Muscle layer of duodenum (tissue), 2 donors: ENCODE measurements at regions not wholly inside any gene's neighbourhood (a gene's known extent, or its start where the extent isn't known, plus 50 kb on each side); places are given as distances from the start of the nearest gene placed in this dataset.

Experiments used
- H3K27ac ChIP-seq: one replicate; pipeline ENCODE4 v1.7.0; 2013; ENCODE audit warnings: mild to moderate bottlenecking, low read length
- H3K27me3 ChIP-seq: one replicate; pipeline ENCODE4 v1.7.0; 2013; ENCODE audit warnings: low read depth, mild to moderate bottlenecking, control low read depth, low read length
- H3K36me3 ChIP-seq, 2 donors: one replicate each; pipeline ENCODE4 v1.7.0; 2013; ENCODE audit warnings: low read length in 2 of 2, control low read depth in 1 of 2, mild to moderate bottlenecking in 1 of 2; ENCODE audit not compliant: insufficient read depth in 2 of 2, control insufficient read depth in 1 of 2
- H3K4me1 ChIP-seq, 2 donors: one replicate each; pipeline ENCODE4 v1.7.0; 2013; ENCODE audit warnings: low read length in 2 of 2, mild to moderate bottlenecking in 2 of 2, control low read depth in 1 of 2, moderate library complexity in 1 of 2; ENCODE audit not compliant: insufficient read depth in 2 of 2, control insufficient read depth in 1 of 2
- H3K4me3 ChIP-seq, 2 donors: one replicate each; pipeline ENCODE4 v1.7.0; 2013; ENCODE audit warnings: low read length in 2 of 2, low read depth in 1 of 2, mild to moderate bottlenecking in 1 of 2
- H3K9me3 ChIP-seq, 2 donors: one replicate each; pipeline ENCODE4 v1.7.0; 2013; ENCODE audit warnings: low read length in 2 of 2, control low read depth in 1 of 2, mild to moderate bottlenecking in 1 of 2; ENCODE audit not compliant: control insufficient read depth in 1 of 2
- donor health status: healthy.

DNA sequence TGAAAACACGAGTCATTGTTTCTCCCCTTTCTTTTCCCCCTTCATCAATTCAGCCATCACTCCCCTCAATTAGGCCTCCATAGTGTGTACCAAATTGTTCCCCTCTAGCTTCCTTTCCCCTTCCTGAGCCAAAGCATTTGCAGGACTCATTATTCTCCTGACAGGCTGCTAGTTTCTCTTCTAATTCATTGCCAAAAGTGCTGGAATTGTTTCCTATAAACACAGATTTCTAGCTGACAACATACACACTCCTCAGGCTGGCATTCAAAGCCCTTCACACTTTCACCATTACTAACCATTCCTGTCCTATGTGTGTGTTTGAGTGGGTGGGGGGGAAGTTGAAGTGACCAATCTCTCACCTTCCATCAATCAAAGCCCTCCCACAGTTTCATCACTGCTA lies 444.2 kb upstream of the OPRM1 start:
- peaks cover 0 to 6% of the 10 kb centered on the region in 2 donors for H3K4me1 ChIP-seq
- no peaks in the 10 kb centered on the region for H3K9me3 ChIP-seq
- no peaks in the 10 kb centered on the region for H3K36me3 ChIP-seq
- no peak overlapping the region for H3K27ac ChIP-seq
- no peaks in the 10 kb centered on the region for H3K27me3 ChIP-seq
- no peak overlapping the region for H3K4me3 ChIP-seq

DNA sequence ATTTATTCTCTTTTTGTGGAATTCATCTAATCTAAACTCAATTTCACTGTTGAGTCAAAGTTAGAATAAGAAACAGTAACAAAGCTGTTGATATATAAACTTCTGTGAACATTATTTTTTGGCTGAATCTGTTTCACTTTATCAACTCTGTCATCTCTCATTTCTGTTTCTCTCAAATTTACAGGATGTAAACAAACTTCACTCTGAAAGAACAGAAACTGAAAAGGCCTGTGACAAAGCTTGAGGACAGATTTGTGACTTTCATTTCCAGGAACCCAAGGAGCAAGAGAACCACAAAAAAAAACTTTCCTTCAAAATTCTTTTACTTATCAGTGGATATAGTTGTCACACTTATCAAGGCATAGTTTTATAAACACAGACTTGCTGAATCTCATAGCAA lies 447.9 kb upstream of the OPRM1 start:
- no peaks in the 10 kb centered on the region for H3K9me3 ChIP-seq
- no peak overlapping the region for H3K27ac ChIP-seq
- no peak overlapping the region for H3K4me3 ChIP-seq
- H3K36me3 ChIP-seq = no peaks in the 10 kb centered on the region
- peaks cover 0 to 3% of the 10 kb centered on the region in 2 donors for H3K4me1 ChIP-seq
- H3K27me3 ChIP-seq = no peaks in the 10 kb centered on the region

DNA sequence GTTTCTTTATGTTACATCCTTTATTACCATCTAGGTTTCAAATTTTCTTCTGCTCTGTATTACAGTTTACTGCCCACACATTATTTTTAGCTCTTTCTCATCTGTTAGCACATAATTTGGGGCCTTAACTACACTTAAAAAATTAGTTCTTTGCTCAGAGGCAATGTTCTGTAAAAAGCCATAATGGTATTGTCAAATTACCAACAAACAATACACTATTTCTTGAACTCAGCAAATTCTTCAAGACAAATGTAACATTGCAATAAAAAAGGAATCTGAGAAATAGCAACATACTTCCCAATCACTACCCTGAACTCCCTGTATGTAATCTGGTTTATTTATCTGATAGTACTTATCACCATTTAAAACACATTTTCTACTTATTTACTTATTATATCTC lies 448.6 kb upstream of the OPRM1 start:
- no peak overlapping the region for H3K27ac ChIP-seq
- no peaks in the 10 kb centered on the region for H3K4me1 ChIP-seq
- H3K4me3 ChIP-seq = no peak overlapping the region
- no peaks in the 10 kb centered on the region for H3K36me3 ChIP-seq
- no peaks in the 10 kb centered on the region for H3K9me3 ChIP-seq
- H3K27me3 ChIP-seq = no peaks in the 10 kb centered on the region

DNA sequence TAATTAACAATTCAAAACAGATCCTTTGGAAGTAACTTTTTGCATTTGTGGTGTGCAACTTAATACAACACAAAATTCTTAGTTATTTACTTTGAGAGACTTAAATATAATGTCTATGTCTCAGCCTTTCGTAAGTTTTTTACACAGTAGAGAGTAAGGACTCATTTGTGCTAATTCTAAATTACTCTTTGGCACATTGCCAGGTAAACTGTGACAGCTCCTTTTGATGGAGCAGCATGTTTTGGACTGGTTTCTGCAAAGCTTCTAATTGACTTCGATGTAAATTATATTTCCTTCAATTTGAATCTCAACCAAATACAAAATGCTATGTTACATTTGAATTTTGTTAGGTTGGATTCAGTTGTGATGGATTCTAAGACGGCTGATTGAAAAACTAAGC lies 450.7 kb upstream of the OPRM1 start:
- Histone ChIP-seq H3K36me3 (no peaks in the 10 kb centered on the region), H3K4me1 (no peaks in the 10 kb centered on the region), H3K4me3 (no peak overlapping the region), H3K27me3 (no peaks in the 10 kb centered on the region), H3K9me3 (no peaks in the 10 kb centered on the region), H3K27ac (no peak overlapping the region)

DNA sequence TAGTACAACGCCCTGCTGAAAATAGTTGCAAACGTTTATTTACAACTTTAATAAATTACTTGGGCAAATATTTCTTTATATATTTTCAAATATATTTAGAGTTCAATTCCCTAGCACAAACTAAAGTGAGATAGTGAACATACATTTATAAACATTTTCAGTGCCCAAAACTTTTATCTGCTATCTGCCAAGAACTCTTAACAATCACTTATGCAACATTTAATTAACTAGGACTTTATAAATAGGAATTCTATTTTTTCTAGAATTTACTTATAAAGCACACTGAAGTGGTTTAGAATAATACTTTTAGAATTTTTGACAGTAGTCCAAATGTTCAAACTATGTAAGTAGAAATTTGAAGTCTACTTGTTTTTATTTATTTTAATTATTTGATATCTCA lies 452.6 kb upstream of the RGS17 start:
- no peaks in the 10 kb centered on the region for H3K4me1 ChIP-seq
- no peaks in the 10 kb centered on the region for H3K27me3 ChIP-seq
- no peak overlapping the region for H3K27ac ChIP-seq
- no peaks in the 10 kb centered on the region for H3K36me3 ChIP-seq
- no peak overlapping the region for H3K4me3 ChIP-seq
- no peaks in the 10 kb centered on the region for H3K9me3 ChIP-seq

DNA sequence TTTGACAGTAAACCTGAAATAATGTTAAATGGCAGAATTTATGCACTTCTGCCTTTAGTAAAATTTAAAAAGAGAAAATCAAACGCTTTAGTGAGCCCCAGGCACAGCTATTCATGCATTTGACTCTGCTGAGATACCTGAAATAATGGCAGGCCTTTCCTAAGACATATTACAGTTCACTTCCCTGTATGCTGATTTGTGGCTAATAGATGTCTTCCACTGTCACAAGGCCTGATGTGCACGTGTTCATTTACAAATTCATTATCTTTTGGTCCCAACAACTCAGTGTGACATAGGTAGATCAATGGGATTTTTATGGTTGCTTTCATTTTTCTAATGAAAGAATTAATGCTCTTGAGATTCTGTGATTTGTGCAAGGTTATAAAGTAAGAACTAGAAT lies 449.7 kb upstream of the RGS17 start:
- Histone ChIP-seq H3K27me3 (no peaks in the 10 kb centered on the region), H3K4me3 (no peak overlapping the region), H3K27ac (no peak overlapping the region)

DNA sequence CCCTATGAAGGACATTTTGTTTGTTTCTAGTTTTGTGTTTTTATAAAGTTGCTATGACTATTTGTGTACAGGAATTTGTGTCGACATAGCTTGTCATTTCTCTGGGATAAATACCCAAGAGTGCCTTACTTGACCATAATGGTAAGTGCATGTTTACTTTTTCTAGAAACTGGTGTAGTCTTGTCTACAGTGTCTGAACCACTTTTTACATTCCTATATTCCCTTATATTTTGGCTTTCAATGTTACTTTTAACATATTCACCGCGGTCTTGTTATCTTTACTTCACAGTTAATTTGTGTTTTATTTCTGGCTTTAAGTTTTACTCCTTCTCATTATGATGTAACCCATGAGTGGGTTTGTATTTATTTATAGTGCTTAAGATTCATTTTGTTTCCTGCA lies 444.4 kb upstream of the RGS17 start:
- Histone ChIP-seq H3K27me3 (no peaks in the 10 kb centered on the region), H3K4me3 (no peak overlapping the region)

More for the DNA sequence above, 449.7 kb upstream of the RGS17 start:
- Histone ChIP-seq H3K9me3 (no peaks in the 10 kb centered on the region), H3K4me1 (no peaks in the 10 kb centered on the region), H3K36me3 (no peaks in the 10 kb centered on the region)

DNA sequence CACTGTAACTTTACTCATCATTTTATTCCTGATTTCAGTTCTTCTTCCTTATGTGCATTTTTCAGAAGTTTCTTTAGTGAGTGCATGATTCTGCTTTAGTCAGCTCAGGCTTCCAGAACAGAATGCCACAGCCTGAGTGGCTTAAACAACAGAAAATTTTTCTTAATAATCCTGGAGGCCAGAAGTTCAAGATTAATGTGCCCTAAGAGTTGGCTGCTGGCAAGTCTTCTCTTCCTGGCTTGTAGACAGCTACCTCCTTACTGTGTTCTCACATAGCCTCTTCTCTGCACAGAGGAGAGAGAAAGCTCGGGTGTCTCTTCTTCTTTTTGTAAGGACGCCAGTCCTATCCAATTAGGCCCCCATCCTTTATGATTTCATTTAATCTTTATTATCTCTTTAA lies 443.1 kb upstream of the RGS17 start:
- H3K9me3 ChIP-seq = no peaks in the 10 kb centered on the region
- H3K4me1 ChIP-seq = peaks cover 0 to 6% of the 10 kb centered on the region in 2 donors
- no peak overlapping the region for H3K27ac ChIP-seq
- no peaks in the 10 kb centered on the region for H3K36me3 ChIP-seq
- no peak overlapping the region for H3K4me3 ChIP-seq
- H3K27me3 ChIP-seq = no peaks in the 10 kb centered on the region

More for the DNA sequence above, 444.4 kb upstream of the RGS17 start:
- Histone ChIP-seq H3K27ac (no peak overlapping the region), H3K36me3 (no peaks in the 10 kb centered on the region), H3K4me1 (peaks cover 0 to 6% of the 10 kb centered on the region in 2 donors), H3K9me3 (no peaks in the 10 kb centered on the region)

DNA sequence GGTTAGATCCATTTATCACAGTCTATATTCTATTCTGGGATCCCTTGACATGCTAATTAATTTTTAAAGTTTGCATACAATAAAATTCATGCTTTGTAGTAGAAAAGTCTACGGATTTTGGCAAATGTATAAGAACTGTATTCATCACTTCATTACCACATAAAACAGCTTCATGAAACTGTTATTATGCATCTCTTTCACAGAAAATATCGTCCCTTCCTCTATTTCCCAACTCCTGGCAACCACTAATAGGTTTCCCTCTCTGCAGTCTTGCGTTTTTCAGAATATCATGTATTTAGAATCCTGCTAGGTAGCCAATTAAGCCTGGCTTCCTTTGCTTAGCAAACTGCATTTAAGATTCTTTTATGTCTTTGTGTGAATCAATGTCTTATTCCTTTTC lies 441.3 kb upstream of the RGS17 start:
- Histone ChIP-seq H3K27me3 (no peaks in the 10 kb centered on the region), H3K4me1 (peaks cover 0 to 6% of the 10 kb centered on the region in 2 donors), H3K4me3 (no peak overlapping the region), H3K9me3 (no peaks in the 10 kb centered on the region), H3K36me3 (no peaks in the 10 kb centered on the region), H3K27ac (no peak overlapping the region)

DNA sequence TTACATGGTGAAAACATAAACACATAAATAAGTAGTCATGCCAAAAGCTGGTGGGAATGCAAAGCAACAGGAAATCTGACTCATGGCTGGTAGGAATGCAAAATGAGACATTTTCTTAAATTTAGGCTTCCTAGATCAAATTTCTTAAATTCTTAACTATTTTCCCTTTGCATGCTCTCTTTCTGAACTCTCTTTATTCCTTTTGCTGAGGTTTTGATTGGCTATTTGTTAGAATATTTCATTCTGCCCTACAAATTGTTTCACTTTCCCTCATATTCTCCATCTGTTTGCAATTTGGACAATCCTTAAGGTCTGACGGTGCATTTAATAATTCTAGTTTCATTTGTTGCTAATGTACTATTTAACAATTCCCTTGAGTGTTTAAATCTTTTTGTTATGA lies 437.5 kb upstream of the RGS17 start:
- Histone ChIP-seq H3K4me1 (no peaks in the 10 kb centered on the region), H3K27ac (no peak overlapping the region), H3K9me3 (no peaks in the 10 kb centered on the region), H3K36me3 (no peaks in the 10 kb centered on the region), H3K27me3 (no peaks in the 10 kb centered on the region), H3K4me3 (no peak overlapping the region)

DNA sequence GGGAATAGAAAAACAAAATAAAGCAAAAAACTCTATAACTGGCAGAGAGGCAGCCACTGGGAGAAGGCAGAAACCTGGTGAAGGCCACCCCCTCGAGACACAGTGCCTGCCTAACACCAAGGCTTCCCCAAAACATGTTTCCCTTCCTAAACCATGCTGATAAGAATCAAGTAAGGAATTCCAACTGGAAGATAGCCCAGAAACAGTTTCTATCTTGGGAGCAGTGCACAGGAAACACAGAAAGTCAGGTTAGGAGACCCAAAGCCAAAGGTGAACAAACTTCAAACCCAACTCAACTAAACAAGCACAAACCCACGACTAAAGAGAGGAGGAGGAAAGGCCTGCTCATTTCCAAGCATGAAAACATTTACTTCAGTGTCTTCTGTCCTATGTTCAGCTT lies 433.7 kb upstream of the RGS17 start:
- Histone ChIP-seq H3K27me3 (no peaks in the 10 kb centered on the region), H3K9me3 (no peaks in the 10 kb centered on the region), H3K4me3 (no peak overlapping the region), H3K36me3 (no peaks in the 10 kb centered on the region), H3K4me1 (no peaks in the 10 kb centered on the region), H3K27ac (no peak overlapping the region)

DNA sequence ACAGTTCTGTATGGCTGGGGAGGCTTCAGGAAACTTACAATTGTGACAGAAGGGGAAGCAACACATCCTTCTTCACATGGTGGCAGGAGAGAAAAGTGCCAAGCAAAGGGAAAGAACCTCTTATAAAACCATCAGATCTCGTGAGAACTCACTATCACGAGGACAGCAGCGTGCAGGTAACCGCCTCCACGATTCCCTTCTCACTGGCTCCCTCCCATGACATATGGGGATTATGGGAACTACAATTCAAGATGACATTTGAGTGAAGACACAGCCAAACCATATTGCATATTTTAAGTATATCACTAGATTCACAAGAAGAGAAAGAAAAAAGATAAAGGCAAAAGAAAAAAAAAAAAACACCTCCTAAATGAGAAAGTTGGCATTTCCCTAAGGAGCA lies 431.9 kb upstream of the RGS17 start:
- H3K27me3 ChIP-seq = no peaks in the 10 kb centered on the region
- no peak overlapping the region for H3K27ac ChIP-seq
- no peaks in the 10 kb centered on the region for H3K9me3 ChIP-seq
- no peaks in the 10 kb centered on the region for H3K4me1 ChIP-seq
- no peak overlapping the region for H3K4me3 ChIP-seq
- H3K36me3 ChIP-seq = no peaks in the 10 kb centered on the region
